Mesendoderm (in vitro differentiated cells): ENCODE measurements at regions not wholly inside any gene's neighbourhood (a gene's known extent, or its start where the extent isn't known, plus 50 kb on each side); places are given as distances from the start of the nearest gene placed in this dataset.

Source experiments
- DNase-seq: peaks from one replicate; pipeline ENCODE4 v3.0.0; 2013
- H2AK5ac ChIP-seq: 2 replicates; pipeline ENCODE4 v1.6.1; 2013; ENCODE audit warnings: low read length, inconsistent platforms
- H2BK120ac ChIP-seq: 2 replicates; pipeline ENCODE4 v1.6.1; 2013; ENCODE audit warnings: low read depth, mild to moderate bottlenecking, low read length, moderate library complexity, mixed read lengths
- H2BK15ac ChIP-seq: replicated peaks from 2 replicates; pipeline ENCODE4 v1.6.1; 2013; ENCODE audit warnings: low read depth, mild to moderate bottlenecking, moderate library complexity
- H2BK5ac ChIP-seq: 2 replicates; pipeline ENCODE4 v1.6.1; 2013; ENCODE audit warnings: low read length, inconsistent platforms
- H3K18ac ChIP-seq: 2 replicates; pipeline ENCODE4 v1.6.1; 2013; ENCODE audit warnings: mild to moderate bottlenecking, low read length, mixed read lengths
- H3K23ac ChIP-seq: one replicate; pipeline ENCODE4 v1.6.1; 2013; ENCODE audit warnings: low read length
- H3K27ac ChIP-seq: 2 replicates; pipeline ENCODE4 v1.5.1; 2013; ENCODE audit warnings: low read depth, mild to moderate bottlenecking, inconsistent platforms, low read length, moderate library complexity
- H3K27me3 ChIP-seq: 2 replicates; pipeline ENCODE4 v1.6.1; 2013; ENCODE audit warnings: low read length, control low read depth, mild to moderate bottlenecking, inconsistent platforms; ENCODE audit not compliant: insufficient read depth, poor library complexity
- H3K36me3 ChIP-seq: 2 replicates; pipeline ENCODE4 v1.6.1; 2013; ENCODE audit warnings: low read length, inconsistent platforms; ENCODE audit not compliant: control insufficient read depth, insufficient read depth
- H3K4ac ChIP-seq: one replicate; pipeline ENCODE4 v1.6.1; 2013; ENCODE audit warnings: low read depth, mild to moderate bottlenecking, low read length, moderate library complexity
- H3K4me1 ChIP-seq: 2 replicates; pipeline ENCODE4 v1.6.1; 2013; ENCODE audit warnings: low read depth, low read length, inconsistent platforms; ENCODE audit not compliant: control insufficient read depth
- H3K4me2 ChIP-seq: 2 replicates; pipeline ENCODE4 v1.6.1; 2013; ENCODE audit warnings: low read length
- H3K4me3 ChIP-seq: 2 replicates; pipeline ENCODE4 v1.5.1; 2013; ENCODE audit warnings: mild to moderate bottlenecking, low read length
- H3K56ac ChIP-seq: one replicate; pipeline ENCODE4 v1.6.1; 2013; ENCODE audit warnings: low read length
- H3K79me1 ChIP-seq: 2 replicates; pipeline ENCODE4 v1.6.1; 2013; ENCODE audit warnings: low read length, inconsistent platforms
- H3K79me2 ChIP-seq: 2 replicates; pipeline ENCODE4 v1.6.1; 2013; ENCODE audit warnings: mild to moderate bottlenecking, low read length; ENCODE audit not compliant: control insufficient read depth, insufficient read depth
- H3K9ac ChIP-seq: 2 replicates; pipeline ENCODE4 v1.6.1; 2013; ENCODE audit warnings: low read length, inconsistent platforms
- H4K5ac ChIP-seq: one replicate; pipeline ENCODE4 v1.6.1; 2013; ENCODE audit warnings: low read length
- H4K8ac ChIP-seq: one replicate; pipeline ENCODE4 v1.6.1; 2013; ENCODE audit warnings: low read depth, mild to moderate bottlenecking, control low read depth, low read length, moderate library complexity
- WGBS: extraction: QIAGEN DNeasy Blood & Tissue Kit; methylation state at CpG from one replicate; pipeline ENCODE4 v1.1.7; 2013; ENCODE audit warnings: low lambda C conversion rate, missing lambda C conversion rate; ENCODE audit not compliant: insufficient coverage; ENCODE audit errors: extremely low coverage; 5-methylcytosine and 5-hydroxymethylcytosine counted together

DNA sequence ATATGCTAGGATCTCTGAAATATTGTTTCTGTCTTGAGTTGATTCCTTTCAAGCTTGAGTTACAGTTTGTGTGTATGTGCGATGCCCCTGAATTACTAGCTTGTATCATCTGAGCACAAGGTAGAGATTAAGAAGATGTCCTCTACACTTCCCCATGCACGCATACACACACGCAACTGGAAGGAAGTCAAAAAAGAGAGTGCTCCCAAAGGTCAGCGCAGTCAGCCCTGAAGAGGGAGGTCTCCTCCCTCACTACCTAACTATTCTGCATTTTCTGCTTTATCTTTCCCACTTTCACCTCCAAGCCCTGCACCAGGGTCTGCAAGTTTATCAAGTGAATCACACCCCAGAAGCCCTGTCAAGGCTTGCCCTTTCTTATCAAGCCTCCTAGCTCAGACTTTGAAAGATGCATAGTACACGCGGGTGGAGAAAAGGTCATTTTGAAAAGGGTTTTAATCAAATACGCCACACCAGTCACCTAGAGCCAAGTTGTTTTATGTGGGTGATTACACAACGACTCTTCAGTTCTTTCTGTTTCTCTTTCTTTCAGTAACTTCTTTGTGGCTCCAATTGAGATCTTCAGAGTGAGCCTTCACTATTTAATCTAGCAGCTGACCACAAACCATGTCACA is 127.7 kb downstream of the ASB9 start:
- no peak overlapping the region for H2BK120ac ChIP-seq
- no peak overlapping the region for H3K27ac ChIP-seq
- no peaks in the 10 kb centered on the region for H3K27me3 ChIP-seq
- DNase-seq = peak; percentile 37
- H3K4ac ChIP-seq = no peak overlapping the region
- no peak overlapping the region for H3K18ac ChIP-seq
- H2BK5ac ChIP-seq = no peak overlapping the region
- H3K4me1 ChIP-seq = no peaks in the 10 kb centered on the region
- no peaks in the 10 kb centered on the region for H3K36me3 ChIP-seq
- no peak overlapping the region for H3K23ac ChIP-seq
- H3K4me3 ChIP-seq = no peak overlapping the region
- H4K8ac ChIP-seq = no peak overlapping the region
- no peak overlapping the region for H2AK5ac ChIP-seq
- H3K79me1 ChIP-seq = no peaks in the 10 kb centered on the region
- H2BK15ac ChIP-seq = no peak overlapping the region
- no peaks in the 10 kb centered on the region for H3K79me2 ChIP-seq
- H4K5ac ChIP-seq = no peak overlapping the region
- no peak overlapping the region for H3K56ac ChIP-seq
- WGBS = no CpG with 5 or more reads among the region's 8 CpGs
- H3K9ac ChIP-seq = no peak overlapping the region
- H3K4me2 ChIP-seq = no peak overlapping the region

DNA sequence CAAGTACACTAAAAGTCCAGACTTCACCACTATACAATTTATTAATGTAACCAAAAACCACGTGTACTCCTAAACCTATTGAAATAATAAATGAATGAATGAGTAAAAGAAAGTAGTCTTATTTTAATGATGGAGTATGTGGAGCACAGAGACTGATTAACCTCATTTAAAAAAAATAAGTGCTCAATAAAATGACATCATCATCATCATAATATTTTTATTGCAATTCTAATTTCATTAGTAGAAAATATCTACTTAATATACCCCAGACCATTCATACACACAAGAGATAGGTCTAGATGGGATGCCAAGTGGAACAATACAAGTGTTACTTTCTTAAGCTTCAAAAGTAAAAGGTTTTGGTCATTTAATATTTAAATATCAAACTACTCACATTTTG is 133.1 kb downstream of the ASB9 start:
- Histone ChIP-seq H4K5ac (no peak overlapping the region), H3K9ac (no peak overlapping the region), H3K4me2 (no peak overlapping the region), H3K23ac (no peak overlapping the region), H3K27me3 (no peaks in the 10 kb centered on the region), H3K4me1 (no peaks in the 10 kb centered on the region), H3K36me3 (no peaks in the 10 kb centered on the region), H3K4me3 (no peak overlapping the region), H3K18ac (no peak overlapping the region), H4K8ac (no peak overlapping the region), H3K4ac (no peak overlapping the region), H2BK120ac (no peak overlapping the region), H3K79me1 (no peaks in the 10 kb centered on the region), H3K79me2 (no peaks in the 10 kb centered on the region), H3K56ac (no peak overlapping the region), H3K27ac (no peak overlapping the region), H2BK15ac (no peak overlapping the region), H2AK5ac (no peak overlapping the region), H2BK5ac (no peak overlapping the region)
- no peak for DNase-seq
- WGBS = no CpG with 5 or more reads among the region's 1 CpG

DNA sequence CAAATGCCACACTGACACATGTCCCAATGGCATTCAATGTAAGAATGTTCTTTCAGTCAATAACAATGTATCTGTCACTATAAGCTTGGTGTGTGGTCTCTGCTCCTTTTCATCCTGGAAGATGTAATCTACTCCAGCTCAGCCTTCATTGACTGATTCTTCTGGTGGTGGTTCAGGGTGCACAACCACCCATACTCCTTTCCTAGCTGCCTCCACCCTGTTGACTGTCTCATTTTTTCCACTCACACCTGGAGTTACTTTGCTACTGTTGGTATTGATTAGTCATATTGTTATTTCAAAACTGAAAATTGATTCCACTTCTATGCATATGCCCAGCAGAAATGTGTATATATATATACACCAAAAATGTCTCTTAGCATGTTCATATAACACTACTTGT is 140.5 kb downstream of the ASB9 start:
- Histone ChIP-seq H2BK120ac (no peak overlapping the region), H3K23ac (no peak overlapping the region), H3K27ac (no peak overlapping the region), H2BK15ac (no peak overlapping the region), H3K18ac (no peak overlapping the region), H3K27me3 (no peaks in the 10 kb centered on the region), H3K79me1 (no peaks in the 10 kb centered on the region), H3K4me3 (no peak overlapping the region), H3K4ac (no peak overlapping the region), H2AK5ac (no peak overlapping the region), H3K79me2 (no peaks in the 10 kb centered on the region), H3K36me3 (no peaks in the 10 kb centered on the region), H2BK5ac (no peak overlapping the region), H4K8ac (no peak overlapping the region), H4K5ac (no peak overlapping the region), H3K9ac (no peak overlapping the region), H3K4me2 (no peak overlapping the region), H3K4me1 (no peaks in the 10 kb centered on the region), H3K56ac (no peak overlapping the region)
- no peak for DNase-seq

DNA sequence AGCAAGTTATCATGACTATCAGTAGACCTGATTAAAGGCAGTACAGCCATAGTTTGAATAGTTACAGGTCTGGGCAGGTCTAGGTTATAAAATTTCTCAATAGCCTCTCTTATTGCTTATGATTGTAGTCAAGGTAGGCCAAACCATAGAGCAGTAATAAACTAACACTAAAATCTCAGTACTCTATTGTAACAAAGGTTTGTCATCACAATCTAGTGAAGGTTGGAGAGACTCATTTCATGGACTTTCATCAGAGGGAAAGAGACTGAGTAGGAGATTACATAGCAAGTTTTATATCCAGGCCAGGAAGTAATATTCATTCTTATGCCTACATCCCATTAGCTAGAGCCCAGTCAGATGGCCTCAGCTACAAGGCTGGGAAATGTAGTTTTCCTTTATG is 141.0 kb downstream of the ASB9 start:
- no peak overlapping the region for H3K4me2 ChIP-seq
- H2BK15ac ChIP-seq = no peak overlapping the region
- no peak overlapping the region for H3K23ac ChIP-seq
- H3K4me3 ChIP-seq = no peak overlapping the region
- no peaks in the 10 kb centered on the region for H3K4me1 ChIP-seq
- no peak overlapping the region for H3K27ac ChIP-seq
- no peaks in the 10 kb centered on the region for H3K27me3 ChIP-seq
- no peak overlapping the region for H4K5ac ChIP-seq
- H3K56ac ChIP-seq = no peak overlapping the region
- no peak overlapping the region for H3K4ac ChIP-seq
- no peak overlapping the region for H3K9ac ChIP-seq
- H2BK5ac ChIP-seq = no peak overlapping the region
- H4K8ac ChIP-seq = no peak overlapping the region
- H2BK120ac ChIP-seq = no peak overlapping the region
- no peaks in the 10 kb centered on the region for H3K79me1 ChIP-seq
- H2AK5ac ChIP-seq = no peak overlapping the region
- H3K36me3 ChIP-seq = no peaks in the 10 kb centered on the region
- no peak overlapping the region for H3K18ac ChIP-seq
- no peak for DNase-seq
- no peaks in the 10 kb centered on the region for H3K79me2 ChIP-seq

DNA sequence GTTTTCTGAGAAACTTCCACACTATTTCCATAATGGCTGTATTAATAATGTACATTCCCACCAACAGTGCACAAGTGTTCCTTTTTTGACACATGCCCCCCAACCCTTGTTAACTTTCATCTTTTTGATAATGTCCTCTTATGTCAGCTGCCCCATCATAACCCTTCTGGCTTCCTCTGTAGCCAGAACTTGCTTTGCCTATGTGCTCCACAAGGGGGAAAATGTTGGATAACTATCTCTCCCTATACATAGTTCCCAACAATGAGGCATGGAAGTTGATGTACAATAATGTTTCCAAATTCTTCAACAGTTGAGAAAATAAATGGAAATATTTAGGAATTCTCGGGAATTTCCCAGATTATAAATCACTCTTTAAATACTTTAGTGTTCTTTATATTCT is 142.9 kb downstream of the ASB9 start:
- H3K9ac ChIP-seq = no peak overlapping the region
- DNase-seq = no peak
- no peak overlapping the region for H3K4me2 ChIP-seq
- no peaks in the 10 kb centered on the region for H3K36me3 ChIP-seq
- H3K4ac ChIP-seq = no peak overlapping the region
- no peak overlapping the region for H2BK120ac ChIP-seq
- no peak overlapping the region for H3K18ac ChIP-seq
- no peak overlapping the region for H2BK15ac ChIP-seq
- H3K23ac ChIP-seq = no peak overlapping the region
- H3K27me3 ChIP-seq = no peaks in the 10 kb centered on the region
- no peak overlapping the region for H3K27ac ChIP-seq
- H3K56ac ChIP-seq = no peak overlapping the region
- H3K79me1 ChIP-seq = no peaks in the 10 kb centered on the region
- no peak overlapping the region for H4K5ac ChIP-seq
- H2BK5ac ChIP-seq = no peak overlapping the region
- WGBS = no CpG with 5 or more reads among the region's 1 CpG
- H3K79me2 ChIP-seq = no peaks in the 10 kb centered on the region
- no peak overlapping the region for H2AK5ac ChIP-seq
- H3K4me3 ChIP-seq = no peak overlapping the region
- no peaks in the 10 kb centered on the region for H3K4me1 ChIP-seq
- H4K8ac ChIP-seq = no peak overlapping the region

DNA sequence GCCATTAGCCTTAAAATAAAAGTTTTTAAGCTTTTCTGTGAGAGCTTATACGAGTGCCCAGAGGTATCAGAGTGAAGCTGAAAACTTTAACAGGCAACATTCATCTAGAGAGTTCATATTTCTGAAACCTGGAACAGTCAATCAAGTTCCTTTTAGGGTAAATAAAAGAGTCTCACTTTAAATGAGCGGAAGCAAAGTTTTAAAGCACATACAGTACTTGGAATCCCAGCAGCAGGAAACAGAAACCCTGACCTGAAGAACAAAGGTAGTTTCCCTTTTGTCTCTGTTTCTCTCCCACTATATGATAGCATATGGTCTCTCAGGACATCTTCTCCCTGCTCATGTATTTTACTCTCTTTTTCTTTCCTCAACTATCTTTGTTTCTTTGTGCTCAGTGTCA is 153.0 kb downstream of the ASB9 start:
- H3K79me2 ChIP-seq = no peaks in the 10 kb centered on the region
- H3K9ac ChIP-seq = no peak overlapping the region
- no peaks in the 10 kb centered on the region for H3K27me3 ChIP-seq
- H3K4me2 ChIP-seq = no peak overlapping the region
- H3K23ac ChIP-seq = no peak overlapping the region
- H3K56ac ChIP-seq = no peak overlapping the region
- no peaks in the 10 kb centered on the region for H3K4me1 ChIP-seq
- DNase-seq = no peak
- H3K4me3 ChIP-seq = no peak overlapping the region
- H2BK15ac ChIP-seq = no peak overlapping the region
- no peak overlapping the region for H2BK5ac ChIP-seq
- H3K18ac ChIP-seq = no peak overlapping the region
- H2BK120ac ChIP-seq = no peak overlapping the region
- H3K36me3 ChIP-seq = no peaks in the 10 kb centered on the region
- no peak overlapping the region for H3K4ac ChIP-seq
- H3K27ac ChIP-seq = no peak overlapping the region
- H2AK5ac ChIP-seq = no peak overlapping the region
- no peak overlapping the region for H4K8ac ChIP-seq
- H4K5ac ChIP-seq = no peak overlapping the region
- whole genome bisulfite sequencing = no CpG with 5 or more reads among the region's 2 CpGs
- H3K79me1 ChIP-seq = no peaks in the 10 kb centered on the region
